ENCODE measurements at regions not wholly inside any gene's neighbourhood (a gene's known extent, or its start where the extent isn't known, plus 50 kb on each side); places are given as distances from the start of the nearest gene placed in this dataset.

GRCh38 chr3:193890016-193890897, 245.7 kb upstream of the HES1 start:
- H3K4me3 ChIP-seq (ENCODE audit: low read depth, low read length), result no peak overlapping the region
- no peak overlapping the region for H3K27ac ChIP-seq (ENCODE audit: low read depth, low read length)
- H3K9me3 ChIP-seq (ENCODE audit: control insufficient read depth, insufficient read depth, low read length), result no peaks in the 10 kb centered on the region
- 77% methylated on average over 8 of the region's 12 CpGs for WGBS (ENCODE audit: insufficient coverage)
- no peaks in the 10 kb centered on the region for H3K36me3 ChIP-seq (ENCODE audit: control insufficient read depth, insufficient read depth, low read length)
- peaks cover 2% of the 10 kb centered on the region for H3K27me3 ChIP-seq (ENCODE audit: control insufficient read depth, insufficient read depth, low read length)
- H3K4me1 ChIP-seq (ENCODE audit: control insufficient read depth, insufficient read depth, low read length), result peaks cover 11% of the 10 kb centered on the region
- no peak for DNase-seq (ENCODE audit: low read depth in 4 of 6, low spot score in 6 of 6)

- Histone ChIP-seq H3K4me3 (ENCODE audit: low read depth, low read length) (no peak overlapping the region), H3K4me1 (ENCODE audit: control insufficient read depth, insufficient read depth, low read length) (peaks cover 19% of the 10 kb centered on the region), H3K27ac (ENCODE audit: low read depth, low read length) (peak overlapping the region; percentile 48), H3K27me3 (ENCODE audit: control insufficient read depth, insufficient read depth, low read length) (peaks cover 16% of the 10 kb centered on the region), H3K9me3 (ENCODE audit: control insufficient read depth, insufficient read depth, low read length) (no peaks in the 10 kb centered on the region), H3K36me3 (ENCODE audit: control insufficient read depth, insufficient read depth, low read length) (no peaks in the 10 kb centered on the region)
- 84% methylated on average over 6 of the region's 10 CpGs for WGBS (ENCODE audit: insufficient coverage)
- peak in 1 of 6 donors; percentile 43 for DNase-seq (ENCODE audit: low read depth in 4 of 6, low spot score in 6 of 6)
Observed at GRCh38 chr3:193894121-193894863, 241.7 kb upstream of the HES1 start.

DNA sequence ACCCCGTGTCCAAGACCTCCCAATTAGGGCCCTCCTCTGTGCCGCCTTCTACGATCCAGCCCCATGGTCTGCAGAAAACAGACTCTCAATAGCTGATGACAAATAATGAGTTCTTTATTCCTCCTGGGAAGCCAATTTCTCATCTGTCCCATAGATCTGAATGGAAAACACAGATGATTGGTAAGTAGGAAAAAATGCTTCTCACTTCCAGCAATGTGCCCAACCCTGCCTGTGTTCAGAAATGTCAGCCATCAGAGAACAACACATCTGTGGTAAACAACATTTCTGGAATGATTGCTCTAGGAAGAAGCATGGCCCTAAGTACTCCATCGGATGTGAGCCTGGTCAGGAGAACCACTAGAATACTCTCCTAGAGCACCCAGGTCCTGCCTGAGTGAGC, 240.5 kb upstream of the HES1 start:
- H3K27ac ChIP-seq (ENCODE audit: low read depth, low read length), result peak overlapping the region; percentile 57
- H3K27me3 ChIP-seq (ENCODE audit: control insufficient read depth, insufficient read depth, low read length), result peaks cover 17% of the 10 kb centered on the region
- 88% methylated on average over 2 of the region's 4 CpGs for WGBS (ENCODE audit: insufficient coverage)

DNA sequence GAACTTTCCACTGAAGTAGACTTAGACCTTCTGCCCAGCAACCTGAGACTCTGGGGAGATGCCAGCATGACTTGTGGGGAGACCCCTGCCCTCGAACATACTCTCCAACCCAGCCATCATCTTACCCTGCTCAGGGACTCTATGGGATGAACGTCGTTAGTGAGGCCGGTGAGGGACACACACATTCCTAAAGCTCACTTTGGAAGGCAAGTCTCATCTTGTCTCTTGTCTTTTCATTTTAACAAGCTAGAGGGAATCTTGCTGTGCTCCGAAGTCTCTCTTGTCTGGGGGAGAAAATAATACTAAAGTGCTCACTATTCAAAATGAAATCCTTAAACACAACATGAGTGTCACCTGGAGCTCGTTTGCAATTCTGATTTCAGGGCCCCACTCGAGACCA, 239.5 kb upstream of the HES1 start:
- peak overlapping the region; percentile 29 for H3K27ac ChIP-seq (ENCODE audit: low read depth, low read length)
- H3K36me3 ChIP-seq (ENCODE audit: control insufficient read depth, insufficient read depth, low read length), result no peaks in the 10 kb centered on the region
- WGBS (ENCODE audit: insufficient coverage), result 100% methylated on average over 3 of the region's 7 CpGs
- H3K4me3 ChIP-seq (ENCODE audit: low read depth, low read length), result no peak overlapping the region
- DNase-seq (ENCODE audit: low read depth in 4 of 6, low spot score in 6 of 6), result no peak
- peaks cover 25% of the 10 kb centered on the region for H3K27me3 ChIP-seq (ENCODE audit: control insufficient read depth, insufficient read depth, low read length)
- H3K4me1 ChIP-seq (ENCODE audit: control insufficient read depth, insufficient read depth, low read length), result peaks cover 19% of the 10 kb centered on the region
- no peaks in the 10 kb centered on the region for H3K9me3 ChIP-seq (ENCODE audit: control insufficient read depth, insufficient read depth, low read length)

More for the DNA sequence above, 240.5 kb upstream of the HES1 start:
- H3K36me3 ChIP-seq (ENCODE audit: control insufficient read depth, insufficient read depth, low read length), result no peaks in the 10 kb centered on the region
- H3K4me3 ChIP-seq (ENCODE audit: low read depth, low read length), result no peak overlapping the region
- no peaks in the 10 kb centered on the region for H3K9me3 ChIP-seq (ENCODE audit: control insufficient read depth, insufficient read depth, low read length)
- no peak for DNase-seq (ENCODE audit: low read depth in 4 of 6, low spot score in 6 of 6)
- peaks cover 19% of the 10 kb centered on the region for H3K4me1 ChIP-seq (ENCODE audit: control insufficient read depth, insufficient read depth, low read length)

- H3K4me1 ChIP-seq (ENCODE audit: control insufficient read depth, insufficient read depth, low read length), result peaks cover 23% of the 10 kb centered on the region
- H3K36me3 ChIP-seq (ENCODE audit: control insufficient read depth, insufficient read depth, low read length), result no peaks in the 10 kb centered on the region
- peak in 1 of 6 donors; percentile 62 for DNase-seq (ENCODE audit: low read depth in 4 of 6, low spot score in 6 of 6)
- WGBS (ENCODE audit: insufficient coverage), result 68% methylated on average over 10 of the region's 10 CpGs
- peaks cover 25% of the 10 kb centered on the region for H3K27me3 ChIP-seq (ENCODE audit: control insufficient read depth, insufficient read depth, low read length)
- no peak overlapping the region for H3K4me3 ChIP-seq (ENCODE audit: low read depth, low read length)
- no peaks in the 10 kb centered on the region for H3K9me3 ChIP-seq (ENCODE audit: control insufficient read depth, insufficient read depth, low read length)
- peak overlapping the region; percentile 76 for H3K27ac ChIP-seq (ENCODE audit: low read depth, low read length)
Observed at GRCh38 chr3:193897288-193897687, 238.7 kb upstream of the HES1 start.

- no peaks in the 10 kb centered on the region for H3K36me3 ChIP-seq (ENCODE audit: control insufficient read depth, insufficient read depth, low read length)
- H3K9me3 ChIP-seq (ENCODE audit: control insufficient read depth, insufficient read depth, low read length), result no peaks in the 10 kb centered on the region
- peaks cover 28% of the 10 kb centered on the region for H3K4me1 ChIP-seq (ENCODE audit: control insufficient read depth, insufficient read depth, low read length)
- H3K27me3 ChIP-seq (ENCODE audit: control insufficient read depth, insufficient read depth, low read length), result peaks cover 25% of the 10 kb centered on the region
- 67% methylated on average over 10 of the region's 10 CpGs for WGBS (ENCODE audit: insufficient coverage)
- DNase-seq (ENCODE audit: low read depth in 4 of 6, low spot score in 6 of 6), result peak in 1 of 6 donors; percentile 51
- no peak overlapping the region for H3K4me3 ChIP-seq (ENCODE audit: low read depth, low read length)
- peak overlapping the region; percentile 76 for H3K27ac ChIP-seq (ENCODE audit: low read depth, low read length)
Observed at GRCh38 chr3:193897731-193898180, 238.2 kb upstream of the HES1 start.

GRCh38 chr3:193899001-193899400, 236.9 kb upstream of the HES1 start:
- Histone ChIP-seq H3K27ac (ENCODE audit: low read depth, low read length) (no peak overlapping the region), H3K27me3 (ENCODE audit: control insufficient read depth, insufficient read depth, low read length) (peaks cover 32% of the 10 kb centered on the region), H3K36me3 (ENCODE audit: control insufficient read depth, insufficient read depth, low read length) (no peaks in the 10 kb centered on the region), H3K4me1 (ENCODE audit: control insufficient read depth, insufficient read depth, low read length) (peaks cover 36% of the 10 kb centered on the region), H3K9me3 (ENCODE audit: control insufficient read depth, insufficient read depth, low read length) (no peaks in the 10 kb centered on the region), H3K4me3 (ENCODE audit: low read depth, low read length) (no peak overlapping the region)
- DNase-seq (ENCODE audit: low read depth in 4 of 6, low spot score in 6 of 6), result no peak
- WGBS (ENCODE audit: insufficient coverage), result no CpG with 5 or more reads among the region's 1 CpG

DNA sequence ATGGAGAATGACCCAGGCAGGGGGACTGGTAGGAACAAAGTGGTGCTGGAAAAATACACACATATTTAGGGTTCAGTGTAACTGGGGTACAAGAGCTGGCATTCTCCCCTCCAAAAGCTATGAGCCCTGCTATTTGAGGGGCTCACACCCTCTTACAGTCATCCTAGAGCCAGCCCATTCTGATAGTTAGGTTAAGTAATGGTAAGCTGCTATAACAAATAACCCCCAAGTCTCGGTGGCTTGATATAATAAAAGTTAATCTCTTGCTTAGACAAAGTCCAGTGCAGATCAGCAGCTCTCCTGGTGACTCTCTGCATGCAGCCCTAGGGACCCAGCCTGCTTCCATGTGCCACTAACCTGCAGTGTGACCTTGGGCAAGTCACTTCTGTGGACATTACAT, 234.9 kb upstream of the HES1 start:
- no peaks in the 10 kb centered on the region for H3K36me3 ChIP-seq (ENCODE audit: control insufficient read depth, insufficient read depth, low read length)
- H3K4me3 ChIP-seq (ENCODE audit: low read depth, low read length), result no peak overlapping the region
- H3K4me1 ChIP-seq (ENCODE audit: control insufficient read depth, insufficient read depth, low read length), result peaks cover 26% of the 10 kb centered on the region
- no peak overlapping the region for H3K27ac ChIP-seq (ENCODE audit: low read depth, low read length)
- DNase-seq (ENCODE audit: low read depth in 4 of 6, low spot score in 6 of 6), result no peak
- peaks cover 38% of the 10 kb centered on the region for H3K27me3 ChIP-seq (ENCODE audit: control insufficient read depth, insufficient read depth, low read length)
- WGBS (ENCODE audit: insufficient coverage), result no CpG with 5 or more reads among the region's 1 CpG
- H3K9me3 ChIP-seq (ENCODE audit: control insufficient read depth, insufficient read depth, low read length), result no peaks in the 10 kb centered on the region

GRCh38 chr3:193902607-193903511, 233.1 kb upstream of the HES1 start:
- peaks cover 30% of the 10 kb centered on the region for H3K27me3 ChIP-seq (ENCODE audit: control insufficient read depth, insufficient read depth, low read length)
- H3K9me3 ChIP-seq (ENCODE audit: control insufficient read depth, insufficient read depth, low read length), result no peaks in the 10 kb centered on the region
- peak in 3 of 6 donors; percentile 54 to 83 (median 74) for DNase-seq (ENCODE audit: low read depth in 4 of 6, low spot score in 6 of 6)
- H3K36me3 ChIP-seq (ENCODE audit: control insufficient read depth, insufficient read depth, low read length), result no peaks in the 10 kb centered on the region
- 34% methylated on average over 10 of the region's 14 CpGs for WGBS (ENCODE audit: insufficient coverage)
- H3K27ac ChIP-seq (ENCODE audit: low read depth, low read length), result no peak overlapping the region
- H3K4me1 ChIP-seq (ENCODE audit: control insufficient read depth, insufficient read depth, low read length), result peaks cover 19% of the 10 kb centered on the region
- no peak overlapping the region for H3K4me3 ChIP-seq (ENCODE audit: low read depth, low read length)
